HFFc6 (cell line): ENCODE measurements at regions not wholly inside any gene's neighbourhood (a gene's known extent, or its start where the extent isn't known, plus 50 kb on each side); places are given as distances from the start of the nearest gene placed in this dataset.
A peak's percentile ranks its signal among the peaks of the same experiment; 100 is the strongest.

ENCODE experiments used
- DNase-seq: peaks from one replicate; pipeline ENCODE4 v3.0.0-alpha.2; 2018
- H3K27ac Mint-ChIP-seq: 2 replicates; pipeline ENCODE4 v1.8.0; 2020; ENCODE audit warnings: mild to moderate bottlenecking, mixed read lengths
- H3K27me3 Mint-ChIP-seq: 2 replicates; pipeline ENCODE4 v1.8.0; 2021; ENCODE audit warnings: mild to moderate bottlenecking, moderate library complexity, mixed read lengths; ENCODE audit not compliant: insufficient read depth
- H3K36me3 Mint-ChIP-seq: 2 replicates; pipeline ENCODE4 v1.8.0; 2021; ENCODE audit warnings: low read depth, mixed read lengths
- H3K4me1 Mint-ChIP-seq: 2 replicates; pipeline ENCODE4 v1.8.0; 2020; ENCODE audit warnings: low read depth, mixed read lengths
- H3K4me3 Mint-ChIP-seq: 2 replicates; pipeline ENCODE4 v1.8.0; 2020; ENCODE audit warnings: mild to moderate bottlenecking, moderate library complexity, mixed read lengths
- H3K9me3 Mint-ChIP-seq: 2 replicates; pipeline ENCODE4 v1.8.0; 2020; ENCODE audit warnings: mild to moderate bottlenecking, mixed read lengths
- TF ChIP-seq, protein P1 (sequence below): fragments of 200-600 bp; sonication (generic); IDR thresholded peaks from 2 replicates; pipeline ENCODE4 v1.5.0; 2021; ENCODE audit warnings: antibody characterized with exemption, mild to moderate bottlenecking

- Mint-ChIP-seq H3K4me3 (no peak overlapping the region), H3K27ac (no peak overlapping the region), H3K36me3 (no peaks in the 10 kb centered on the region), H3K9me3 (peaks cover 11% of the 10 kb centered on the region), H3K27me3 (peaks cover 14% of the 10 kb centered on the region), H3K4me1 (no peaks in the 10 kb centered on the region)
- DNase-seq = no peak
- TF ChIP-seq, protein P1, sequence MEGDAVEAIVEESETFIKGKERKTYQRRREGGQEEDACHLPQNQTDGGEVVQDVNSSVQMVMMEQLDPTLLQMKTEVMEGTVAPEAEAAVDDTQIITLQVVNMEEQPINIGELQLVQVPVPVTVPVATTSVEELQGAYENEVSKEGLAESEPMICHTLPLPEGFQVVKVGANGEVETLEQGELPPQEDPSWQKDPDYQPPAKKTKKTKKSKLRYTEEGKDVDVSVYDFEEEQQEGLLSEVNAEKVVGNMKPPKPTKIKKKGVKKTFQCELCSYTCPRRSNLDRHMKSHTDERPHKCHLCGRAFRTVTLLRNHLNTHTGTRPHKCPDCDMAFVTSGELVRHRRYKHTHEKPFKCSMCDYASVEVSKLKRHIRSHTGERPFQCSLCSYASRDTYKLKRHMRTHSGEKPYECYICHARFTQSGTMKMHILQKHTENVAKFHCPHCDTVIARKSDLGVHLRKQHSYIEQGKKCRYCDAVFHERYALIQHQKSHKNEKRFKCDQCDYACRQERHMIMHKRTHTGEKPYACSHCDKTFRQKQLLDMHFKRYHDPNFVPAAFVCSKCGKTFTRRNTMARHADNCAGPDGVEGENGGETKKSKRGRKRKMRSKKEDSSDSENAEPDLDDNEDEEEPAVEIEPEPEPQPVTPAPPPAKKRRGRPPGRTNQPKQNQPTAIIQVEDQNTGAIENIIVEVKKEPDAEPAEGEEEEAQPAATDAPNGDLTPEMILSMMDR = peak; percentile 29; the same call in 1 of the 2 replicates
Measured at GRCh38 chr5:1681955-1682354, 117.7 kb downstream of the MRPL36 start.

DNA sequence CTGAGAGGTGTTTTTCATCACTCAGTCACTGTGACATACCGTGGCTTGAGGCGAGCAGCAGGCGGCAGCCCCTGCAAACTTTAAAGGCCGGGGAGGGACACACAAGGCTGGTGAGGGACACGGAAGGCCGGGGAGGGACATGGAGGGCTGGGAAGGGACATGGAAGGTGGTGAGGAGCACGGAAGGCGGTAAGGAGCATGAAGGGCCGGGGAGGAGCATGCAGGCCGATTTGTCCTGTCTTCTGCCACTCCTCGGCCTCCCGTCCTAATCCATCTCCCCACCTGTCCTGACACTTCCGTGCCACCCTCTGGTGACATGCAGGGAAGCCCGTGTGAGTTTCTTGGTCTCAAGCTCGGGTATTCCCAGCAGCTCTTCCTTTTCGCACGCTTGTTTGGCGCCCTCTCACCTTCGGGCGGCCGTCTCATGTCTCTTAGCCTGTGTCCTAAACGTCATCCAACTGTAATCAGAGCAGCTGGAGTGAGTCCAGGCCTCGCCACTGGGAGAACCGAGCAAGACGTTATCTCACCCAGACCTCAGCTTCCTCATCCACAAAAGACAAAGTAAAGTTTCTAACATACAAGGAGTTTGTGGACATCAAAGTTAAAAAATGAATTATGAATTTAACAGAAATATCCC, 126.5 kb downstream of the MRPL36 start:
- Mint-ChIP-seq H3K27me3 (peaks cover 19% of the 10 kb centered on the region), H3K4me1 (no peaks in the 10 kb centered on the region), H3K9me3 (no peaks in the 10 kb centered on the region), H3K27ac (no peak overlapping the region), H3K36me3 (no peaks in the 10 kb centered on the region), H3K4me3 (no peak overlapping the region)
- TF ChIP-seq, protein P1 = no peak
- DNase-seq = no peak

GRCh38 chr5:1672396-1672795, 127.2 kb downstream of the MRPL36 start:
- TF ChIP-seq, protein P1 = no peak
- Mint-ChIP-seq H3K9me3 (no peaks in the 10 kb centered on the region), H3K27ac (no peak overlapping the region), H3K27me3 (peaks cover 24% of the 10 kb centered on the region), H3K4me3 (no peak overlapping the region), H3K4me1 (no peaks in the 10 kb centered on the region), H3K36me3 (no peaks in the 10 kb centered on the region)
- DNase-seq = no peak

DNA sequence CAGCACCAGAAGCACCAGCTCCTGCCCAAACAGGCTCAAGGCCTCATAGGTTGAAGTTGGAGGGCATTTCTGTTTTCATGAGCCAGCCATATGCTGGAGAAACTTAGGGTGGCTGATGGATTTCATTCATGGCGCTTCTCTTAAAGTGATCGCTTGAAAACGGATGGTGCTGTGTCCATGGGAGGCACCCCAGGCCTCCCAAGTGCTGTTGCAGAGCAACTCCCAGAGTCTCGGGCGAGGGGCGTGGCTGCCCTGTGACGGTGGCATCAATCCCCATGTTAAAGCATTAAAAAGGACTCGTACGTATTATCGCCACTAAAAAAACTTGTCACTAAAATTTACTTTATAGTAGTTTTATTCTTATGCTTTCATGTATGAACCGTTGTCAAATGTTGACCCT, 128.3 kb downstream of the MRPL36 start:
- DNase-seq = no peak
- H3K27me3 Mint-ChIP-seq = peaks cover 29% of the 10 kb centered on the region
- H3K4me3 Mint-ChIP-seq = no peak overlapping the region
- no peaks in the 10 kb centered on the region for H3K9me3 Mint-ChIP-seq
- H3K36me3 Mint-ChIP-seq = no peaks in the 10 kb centered on the region
- TF ChIP-seq, protein P1 = no peak
- no peaks in the 10 kb centered on the region for H3K4me1 Mint-ChIP-seq
- H3K27ac Mint-ChIP-seq = no peak overlapping the region

GRCh38 chr5:1670351-1670750, 129.3 kb downstream of the MRPL36 start:
- peak; percentile 27 for DNase-seq
- Mint-ChIP-seq H3K9me3 (no peaks in the 10 kb centered on the region; the same call in 1 of the 2 replicates), H3K4me1 (no peaks in the 10 kb centered on the region), H3K27ac (no peak overlapping the region), H3K27me3 (peaks cover 38% of the 10 kb centered on the region), H3K4me3 (no peak overlapping the region), H3K36me3 (peaks cover 4% of the 10 kb centered on the region; the same call in 1 of the 2 replicates)
- TF ChIP-seq, protein P1 = no peak
